Activated CD4-positive, alpha-beta memory T cell treated with anti-CD3 and anti-CD28 coated beads for 36 hours (primary cell): ENCODE measurements at regions not wholly inside any gene's neighbourhood (a gene's known extent, or its start where the extent isn't known, plus 50 kb on each side); places are given as distances from the start of the nearest gene placed in this dataset.

Source experiments
- CTCF ChIA-PET: fragments of 350-600 bp; sonication (Branson Sonifier 250); formaldehyde crosslinking; loops from one replicate; lab custom pipeline; 2021; ENCODE audit warnings: antibody characterized with exemption, inconsistent platforms; lab: Charles Lee
- POLR2A ChIA-PET: fragments of 350-600 bp; sonication (Branson Sonifier 250); formaldehyde crosslinking; loops from one replicate; lab custom pipeline; 2021; ENCODE audit warnings: antibody characterized with exemption; lab: Charles Lee
- DNase-seq: peaks from one replicate; pipeline ENCODE4 v3.0.0-alpha.2; 2020
- H3K27ac Mint-ChIP-seq: one replicate; pipeline ENCODE4 v1.8.0; 2021; ENCODE audit warnings: mixed read lengths
- H3K27me3 Mint-ChIP-seq: one replicate; pipeline ENCODE4 v1.8.0; 2021; ENCODE audit warnings: mixed read lengths
- H3K36me3 Mint-ChIP-seq: one replicate; pipeline ENCODE4 v1.8.0; 2021; ENCODE audit warnings: mixed read lengths
- H3K4me1 Mint-ChIP-seq: one replicate; pipeline ENCODE4 v1.8.0; 2021; ENCODE audit warnings: low read depth, mixed read lengths
- H3K4me3 Mint-ChIP-seq: one replicate; pipeline ENCODE4 v1.8.0; 2021; ENCODE audit warnings: mild to moderate bottlenecking, mixed read lengths
- H3K9me3 Mint-ChIP-seq: one replicate; pipeline ENCODE4 v1.8.0; 2021; ENCODE audit warnings: mixed read lengths
- intact Hi-C: fragments of 100-400 bp; cut with micrococcal nuclease; formaldehyde crosslinking; loops from one replicate; pipeline ENCODE4 v1.15.1; 2023

DNA sequence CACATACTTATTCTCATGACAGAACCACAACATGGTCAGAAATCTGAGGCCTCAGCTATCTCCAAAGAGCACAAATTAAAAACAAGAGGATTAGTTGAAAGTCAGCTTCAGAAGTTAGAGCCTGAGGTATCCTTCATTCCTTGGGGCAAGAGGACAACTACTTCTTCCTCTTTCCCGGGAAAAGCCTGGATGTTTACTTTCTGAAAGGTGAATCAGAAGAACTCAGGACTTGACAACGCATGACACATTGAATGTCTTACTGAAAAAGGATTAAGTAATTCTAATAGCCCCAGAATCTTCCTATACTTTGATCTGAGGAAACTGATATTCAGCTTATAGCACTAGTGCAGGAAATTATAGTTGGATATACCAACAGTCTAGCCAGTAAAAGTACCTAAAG, 573.2 kb downstream of the METTL4 start:
- Mint-ChIP-seq H3K27ac (no peak overlapping the region), H3K36me3 (no peaks in the 10 kb centered on the region), H3K9me3 (no peaks in the 10 kb centered on the region), H3K4me1 (no peaks in the 10 kb centered on the region), H3K4me3 (no peak overlapping the region), H3K27me3 (peaks cover 1% of the 10 kb centered on the region)
- intact Hi-C loops = no loop called here
- no peak for DNase-seq
- ChIA-PET CTCF (no interaction called here), POLR2A (no interaction called here)

- DNase-seq = no peak
- no peaks in the 10 kb centered on the region for H3K4me1 Mint-ChIP-seq
- peaks cover 1% of the 10 kb centered on the region for H3K27me3 Mint-ChIP-seq
- intact Hi-C loops = no loop called here
- H3K4me3 Mint-ChIP-seq = no peak overlapping the region
- ChIA-PET POLR2A (no interaction called here), CTCF (no interaction called here)
- H3K27ac Mint-ChIP-seq = no peak overlapping the region
- no peaks in the 10 kb centered on the region for H3K9me3 Mint-ChIP-seq
- no peaks in the 10 kb centered on the region for H3K36me3 Mint-ChIP-seq
These were observed 571.9 kb downstream of the METTL4 start for GRCh38 chr18:1999387-1999786.

DNA sequence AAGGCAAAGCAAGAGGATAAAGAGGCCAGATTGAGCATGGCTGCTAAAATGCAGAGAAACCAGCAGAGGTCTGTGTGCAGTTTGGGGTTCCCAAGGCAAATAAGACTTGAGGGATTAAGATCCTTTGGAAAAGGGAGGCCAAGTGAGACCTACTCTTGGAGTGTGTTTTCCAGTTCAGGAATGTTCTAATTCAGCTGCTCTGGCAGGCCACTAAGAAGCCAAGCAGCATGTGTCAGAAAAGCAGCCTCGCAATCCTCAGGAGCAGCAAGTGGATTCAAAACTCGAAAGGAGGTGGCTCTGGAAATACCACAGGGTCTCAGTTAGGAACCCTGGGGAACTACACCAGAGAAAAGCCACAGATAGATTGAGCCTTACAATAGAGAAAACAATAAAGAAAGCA, 569.2 kb downstream of the METTL4 start:
- H3K27me3 Mint-ChIP-seq = no peaks in the 10 kb centered on the region
- POLR2A ChIA-PET = no interaction called here
- CTCF ChIA-PET = no interaction called here
- no peak for DNase-seq
- no peak overlapping the region for H3K4me3 Mint-ChIP-seq
- H3K36me3 Mint-ChIP-seq = no peaks in the 10 kb centered on the region
- intact Hi-C loops = no loop called here
- H3K4me1 Mint-ChIP-seq = no peaks in the 10 kb centered on the region
- H3K9me3 Mint-ChIP-seq = no peaks in the 10 kb centered on the region
- H3K27ac Mint-ChIP-seq = no peak overlapping the region

- intact Hi-C loops = no loop called here
- Mint-ChIP-seq H3K4me3 (no peak overlapping the region), H3K4me1 (no peaks in the 10 kb centered on the region), H3K9me3 (no peaks in the 10 kb centered on the region), H3K27ac (no peak overlapping the region), H3K36me3 (no peaks in the 10 kb centered on the region), H3K27me3 (no peaks in the 10 kb centered on the region)
- ChIA-PET CTCF (no interaction called here), POLR2A (no interaction called here)
- DNase-seq = no peak
These were observed 568.7 kb downstream of the METTL4 start for GRCh38 chr18:2002604-2003003.

DNA sequence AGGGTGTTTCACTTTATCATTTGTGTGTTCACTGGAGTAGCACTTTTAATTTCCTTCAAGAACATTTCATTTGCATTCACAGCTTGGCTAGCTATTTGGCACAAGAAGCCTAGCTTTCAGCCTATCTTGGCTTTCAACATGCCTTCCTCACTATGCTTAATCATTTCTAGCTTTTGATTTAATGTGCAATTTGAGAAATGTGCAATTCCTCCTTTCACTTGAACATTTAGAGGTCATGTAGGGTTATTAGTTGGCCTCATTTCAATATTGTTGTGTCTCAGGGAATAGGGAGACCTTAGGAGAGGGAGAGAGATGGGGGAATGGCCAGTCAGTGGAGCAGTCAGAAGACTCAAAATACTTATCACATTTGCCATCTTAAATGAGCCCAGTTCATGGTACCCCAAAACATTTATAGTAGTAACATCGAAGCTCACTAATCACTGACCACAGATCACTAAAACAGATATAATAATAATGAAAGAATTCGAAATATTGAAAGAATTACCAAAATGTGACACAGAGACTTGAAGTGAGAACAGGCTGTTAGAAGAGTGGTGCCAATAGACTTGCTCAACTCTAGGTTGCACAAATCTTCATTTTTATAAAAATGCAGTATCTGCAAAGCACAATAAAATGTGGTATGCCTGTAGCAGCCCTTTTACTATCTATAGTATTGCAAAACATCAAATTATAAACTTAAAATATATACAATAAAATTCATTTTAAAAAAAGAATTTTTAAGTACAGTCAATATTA, 561.2 kb downstream of the METTL4 start:
- no peaks in the 10 kb centered on the region for H3K4me1 Mint-ChIP-seq
- CTCF ChIA-PET = no interaction called here
- H3K4me3 Mint-ChIP-seq = no peak overlapping the region
- H3K27me3 Mint-ChIP-seq = no peaks in the 10 kb centered on the region
- H3K36me3 Mint-ChIP-seq = no peaks in the 10 kb centered on the region
- H3K27ac Mint-ChIP-seq = no peak overlapping the region
- no peaks in the 10 kb centered on the region for H3K9me3 Mint-ChIP-seq
- POLR2A ChIA-PET = interaction anchor here (0.5 kb wide), 1 partner anchor 420 kb away, joined by 3 read pairs; no protein-coding TSS in a partner anchor
- intact Hi-C loops = no loop called here
- no peak for DNase-seq

DNA sequence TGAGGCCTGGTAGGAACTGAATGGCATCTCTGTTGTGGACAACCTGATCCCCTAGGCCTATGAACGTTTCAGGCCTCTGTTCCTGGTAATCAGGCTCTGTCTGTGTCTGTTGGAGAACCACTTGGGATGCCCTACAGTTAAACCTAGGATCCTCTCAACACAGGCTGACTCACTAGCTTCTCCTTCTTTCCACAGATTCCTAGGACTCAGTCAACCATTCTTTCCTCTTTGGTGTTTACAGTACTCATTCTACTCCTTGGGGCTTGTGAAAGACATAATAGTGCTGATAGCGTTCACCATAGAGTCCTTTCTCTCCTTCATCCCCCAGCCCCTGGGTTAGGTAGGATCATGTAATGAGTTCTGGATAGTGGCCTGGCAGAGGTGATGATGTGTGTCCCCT, 544.3 kb downstream of the METTL4 start:
- no peak for DNase-seq
- H3K9me3 Mint-ChIP-seq = no peaks in the 10 kb centered on the region
- CTCF ChIA-PET = no interaction called here
- no peak overlapping the region for H3K27ac Mint-ChIP-seq
- no peaks in the 10 kb centered on the region for H3K27me3 Mint-ChIP-seq
- POLR2A ChIA-PET = no interaction called here
- intact Hi-C loops = no loop called here
- H3K36me3 Mint-ChIP-seq = no peaks in the 10 kb centered on the region
- H3K4me3 Mint-ChIP-seq = no peak overlapping the region
- no peaks in the 10 kb centered on the region for H3K4me1 Mint-ChIP-seq

DNA sequence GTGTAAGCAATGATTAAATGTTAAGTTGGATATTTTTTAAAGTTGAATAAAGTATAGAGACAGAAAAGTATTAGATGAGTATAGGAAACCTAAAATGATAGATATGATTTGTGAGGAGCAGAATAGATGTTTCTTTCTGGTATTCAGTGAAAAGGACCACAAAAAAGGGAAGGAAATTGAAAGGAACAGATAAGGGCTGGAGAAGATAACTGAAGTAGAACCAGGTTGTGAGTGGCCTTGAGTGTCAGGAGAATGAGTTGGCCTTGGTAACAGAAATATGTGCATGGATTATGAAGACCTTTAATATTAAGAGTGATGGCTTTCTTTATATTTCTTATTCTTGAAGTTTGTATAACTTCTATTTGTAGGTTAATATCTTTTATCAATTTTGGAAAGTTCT, 543.5 kb downstream of the METTL4 start:
- ChIA-PET POLR2A (no interaction called here), CTCF (no interaction called here)
- Mint-ChIP-seq H3K27ac (no peak overlapping the region), H3K36me3 (no peaks in the 10 kb centered on the region), H3K9me3 (no peaks in the 10 kb centered on the region), H3K4me3 (no peak overlapping the region), H3K4me1 (no peaks in the 10 kb centered on the region), H3K27me3 (no peaks in the 10 kb centered on the region)
- intact Hi-C loops = no loop called here
- no peak for DNase-seq

- no peaks in the 10 kb centered on the region for H3K4me1 Mint-ChIP-seq
These were observed 542.3 kb downstream of the METTL4 start for GRCh38 chr18:2028986-2029385.

GRCh38 chr18:2030647-2031046, 540.7 kb downstream of the METTL4 start:
- ChIA-PET POLR2A (no interaction called here), CTCF (no interaction called here)
- Mint-ChIP-seq H3K36me3 (no peaks in the 10 kb centered on the region), H3K4me1 (no peaks in the 10 kb centered on the region), H3K9me3 (no peaks in the 10 kb centered on the region), H3K4me3 (no peak overlapping the region), H3K27me3 (no peaks in the 10 kb centered on the region), H3K27ac (no peak overlapping the region)
- no peak for DNase-seq
- intact Hi-C loops = no loop called here

More at GRCh38 chr18:2028986-2029385, 542.3 kb downstream of the METTL4 start:
- intact Hi-C loops = no loop called here
- no peak overlapping the region for H3K4me3 Mint-ChIP-seq
- no peaks in the 10 kb centered on the region for H3K36me3 Mint-ChIP-seq
- no peaks in the 10 kb centered on the region for H3K27me3 Mint-ChIP-seq
- H3K27ac Mint-ChIP-seq = no peak overlapping the region
- H3K9me3 Mint-ChIP-seq = no peaks in the 10 kb centered on the region
- POLR2A ChIA-PET = no interaction called here
- no peak for DNase-seq
- CTCF ChIA-PET = no interaction called here

DNA sequence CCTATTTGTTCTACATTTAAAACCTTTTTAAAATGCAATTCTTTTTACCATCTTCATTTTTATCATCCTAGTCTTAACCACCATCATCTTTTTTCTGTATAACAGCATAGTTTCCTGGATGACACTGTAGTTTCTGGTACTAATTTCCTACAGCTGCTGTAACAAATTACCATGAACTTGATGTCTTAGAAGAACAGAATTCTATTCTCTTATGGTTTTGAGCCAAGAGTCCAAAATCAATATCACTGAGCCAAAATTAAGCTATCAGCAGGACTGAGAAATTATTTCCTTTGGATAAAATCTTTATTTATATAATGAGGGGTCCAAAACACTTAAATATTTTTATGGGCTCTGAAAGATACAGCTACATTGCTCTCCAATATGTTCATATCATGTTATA, 539.3 kb downstream of the METTL4 start:
- ChIA-PET CTCF (no interaction called here), POLR2A (no interaction called here)
- no peaks in the 10 kb centered on the region for H3K4me1 Mint-ChIP-seq
- no peaks in the 10 kb centered on the region for H3K27me3 Mint-ChIP-seq
- H3K27ac Mint-ChIP-seq = no peak overlapping the region
- no peak for DNase-seq
- no peak overlapping the region for H3K4me3 Mint-ChIP-seq
- no peaks in the 10 kb centered on the region for H3K36me3 Mint-ChIP-seq
- intact Hi-C loops = no loop called here
- H3K9me3 Mint-ChIP-seq = no peaks in the 10 kb centered on the region

- ChIA-PET CTCF (no interaction called here), POLR2A (no interaction called here)
- no peaks in the 10 kb centered on the region for H3K27me3 Mint-ChIP-seq
- no peak overlapping the region for H3K27ac Mint-ChIP-seq
- H3K4me3 Mint-ChIP-seq = no peak overlapping the region
- H3K4me1 Mint-ChIP-seq = no peaks in the 10 kb centered on the region
- H3K36me3 Mint-ChIP-seq = no peaks in the 10 kb centered on the region
- intact Hi-C loops = no loop called here
- H3K9me3 Mint-ChIP-seq = no peaks in the 10 kb centered on the region
- no peak for DNase-seq
These were observed 536.2 kb downstream of the METTL4 start for GRCh38 chr18:2035056-2035455.

DNA sequence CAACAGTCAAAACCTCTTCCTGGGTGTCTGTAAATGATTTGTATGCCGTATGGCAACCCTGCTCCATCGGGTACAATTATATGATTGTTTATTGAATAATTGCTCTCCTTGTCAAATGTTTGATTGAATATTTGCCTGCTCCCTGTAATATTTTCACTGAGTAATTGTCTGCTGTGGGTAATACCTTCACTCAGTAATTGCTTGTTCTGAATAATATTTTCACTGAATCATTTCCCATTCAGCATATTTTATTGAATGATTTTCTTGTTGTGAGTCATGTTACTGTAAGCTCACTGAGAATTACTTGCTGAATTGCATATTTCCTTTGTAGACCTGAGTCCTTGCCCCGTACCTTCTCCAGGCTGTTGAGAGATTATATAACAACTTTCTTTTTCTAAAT, 535.2 kb downstream of the METTL4 start:
- H3K27me3 Mint-ChIP-seq = no peaks in the 10 kb centered on the region
- intact Hi-C loops = no loop called here
- H3K4me3 Mint-ChIP-seq = no peak overlapping the region
- POLR2A ChIA-PET = no interaction called here
- H3K9me3 Mint-ChIP-seq = no peaks in the 10 kb centered on the region
- H3K36me3 Mint-ChIP-seq = no peaks in the 10 kb centered on the region
- no peak overlapping the region for H3K27ac Mint-ChIP-seq
- H3K4me1 Mint-ChIP-seq = no peaks in the 10 kb centered on the region
- CTCF ChIA-PET = no interaction called here
- DNase-seq = no peak

DNA sequence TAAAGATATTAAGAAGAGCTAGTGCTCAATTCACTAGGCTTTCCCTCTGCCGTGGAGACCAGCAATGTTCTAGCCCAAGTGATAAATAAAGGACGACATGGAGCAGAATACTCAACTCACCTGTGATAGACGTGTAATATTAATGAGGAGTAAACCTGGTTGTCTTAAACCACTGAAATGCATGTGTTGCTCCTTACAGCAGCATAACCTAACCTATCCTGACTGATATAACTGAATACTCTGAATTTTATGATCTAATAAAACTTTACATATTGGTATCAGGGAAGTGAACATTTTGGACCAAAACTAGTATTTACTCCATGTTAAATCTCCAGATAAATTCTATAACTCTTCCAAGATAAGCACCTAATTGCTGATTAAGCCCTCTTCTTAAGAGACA, 531.0 kb downstream of the METTL4 start:
- intact Hi-C loops = no loop called here
- Mint-ChIP-seq H3K27me3 (no peaks in the 10 kb centered on the region), H3K4me3 (no peak overlapping the region), H3K27ac (no peak overlapping the region), H3K4me1 (no peaks in the 10 kb centered on the region), H3K9me3 (no peaks in the 10 kb centered on the region), H3K36me3 (no peaks in the 10 kb centered on the region)
- no peak for DNase-seq
- CTCF ChIA-PET = no interaction called here
- POLR2A ChIA-PET = no interaction called here
